Kidney epithelial cell (primary cell): ENCODE measurements at regions not wholly inside any gene's neighbourhood (a gene's known extent, or its start where the extent isn't known, plus 50 kb on each side); places are given as distances from the start of the nearest gene placed in this dataset.
A peak's percentile ranks its signal among the peaks of the same experiment; 100 is the strongest.

Source experiments
- DNase-seq: peaks from one replicate; pipeline ENCODE4 v3.0.0-alpha.2; 2010; ENCODE audit warnings: low read depth
- H3K27me3 ChIP-seq: 2 replicates; pipeline ENCODE4 v1.6.0; 2011; ENCODE audit warnings: low read length; ENCODE audit not compliant: control insufficient read depth, insufficient read depth
- H3K36me3 ChIP-seq: 2 replicates; pipeline ENCODE4 v1.5.1; 2011; ENCODE audit warnings: low read length; ENCODE audit not compliant: control insufficient read depth, insufficient read depth
- H3K4me3 ChIP-seq: 2 replicates; pipeline ENCODE4 v1.5.1; 2011; ENCODE audit warnings: low read depth, mild to moderate bottlenecking, control low read depth, low read length
- CTCF ChIP-seq: IDR thresholded peaks from 2 replicates; pipeline ENCODE4 v1.5.1; 2011; ENCODE audit warnings: mild to moderate bottlenecking, moderate library complexity, low read length, control low read depth, inconsistent platforms; ENCODE audit not compliant: insufficient read depth, poor library complexity, severe bottlenecking

GRCh38 chr6:21348146-21348503 is 245.4 kb upstream of the SOX4 start:
- TF ChIP-seq CTCF = no peak
- H3K27me3 ChIP-seq = no peaks in the 10 kb centered on the region
- no peak overlapping the region for H3K4me3 ChIP-seq
- no peaks in the 10 kb centered on the region for H3K36me3 ChIP-seq
- no peak for DNase-seq

GRCh38 chr6:21348504-21349195 is 244.9 kb upstream of the SOX4 start:
- H3K27me3 ChIP-seq = no peaks in the 10 kb centered on the region
- TF ChIP-seq CTCF = no peak
- DNase-seq = peak; percentile 65
- H3K4me3 ChIP-seq = no peak overlapping the region
- H3K36me3 ChIP-seq = no peaks in the 10 kb centered on the region

GRCh38 chr6:21349834-21350233 is 243.7 kb upstream of the SOX4 start:
- H3K27me3 ChIP-seq = no peaks in the 10 kb centered on the region
- no peak for DNase-seq
- TF ChIP-seq CTCF = no peak
- H3K4me3 ChIP-seq = no peak overlapping the region
- no peaks in the 10 kb centered on the region for H3K36me3 ChIP-seq

GRCh38 chr6:21350926-21351325 is 242.6 kb upstream of the SOX4 start:
- DNase-seq = no peak
- H3K27me3 ChIP-seq = no peaks in the 10 kb centered on the region
- no peak for TF ChIP-seq CTCF
- H3K4me3 ChIP-seq = no peak overlapping the region
- no peaks in the 10 kb centered on the region for H3K36me3 ChIP-seq

- no peak for DNase-seq
- no peak overlapping the region for H3K4me3 ChIP-seq
- H3K27me3 ChIP-seq = no peaks in the 10 kb centered on the region
- H3K36me3 ChIP-seq = no peaks in the 10 kb centered on the region
- no peak for TF ChIP-seq CTCF
Measured at GRCh38 chr6:21352131-21352530, 241.4 kb upstream of the SOX4 start.

- Histone ChIP-seq H3K27me3 (no peaks in the 10 kb centered on the region), H3K4me3 (no peak overlapping the region), H3K36me3 (no peaks in the 10 kb centered on the region)
- no peak for TF ChIP-seq CTCF
- no peak for DNase-seq
Measured at GRCh38 chr6:21354805-21355238, 238.7 kb upstream of the SOX4 start.
